Effector memory CD8-positive, alpha-beta T cell (primary cell): ENCODE measurements at regions not wholly inside any gene's neighbourhood (a gene's known extent, or its start where the extent isn't known, plus 50 kb on each side); places are given as distances from the start of the nearest gene placed in this dataset.
"Not testable (repeated sequence)": the region's sequence is repeated elsewhere in the genome, so short reads cannot be mapped to it uniquely, and the experiment has no call there.

Source experiments
- ATAC-seq: fragments of 150-1000 bp; cut with Tn5 transposase; replicated peaks from 2 replicates; pipeline ENCODE4 v1.10.0; 2021; ENCODE audit warnings: mild to moderate bottlenecking, moderate library complexity
- DNase-seq, 3 experiments: peaks; one replicate each; pipeline ENCODE4 v3.0.0; 2021
- H3K27ac Mint-ChIP-seq, 2 donors: one replicate each; pipeline ENCODE4 v1.8.0; 2022; ENCODE audit warnings: mild to moderate bottlenecking in 2 of 2, mixed read lengths in 2 of 2, moderate library complexity in 2 of 2
- H3K27me3 Mint-ChIP-seq, 2 donors: one replicate each; pipeline ENCODE4 v1.8.0; 2022; ENCODE audit warnings: mixed read lengths in 2 of 2
- H3K36me3 Mint-ChIP-seq: one replicate; pipeline ENCODE4 v1.8.0; 2022; ENCODE audit warnings: mild to moderate bottlenecking, moderate library complexity, mixed read lengths; ENCODE audit not compliant: insufficient read depth
- H3K4me1 Mint-ChIP-seq, 2 donors: one replicate each; pipeline ENCODE4 v1.8.0; 2022; ENCODE audit warnings: low read depth in 2 of 2, mixed read lengths in 2 of 2
- H3K4me3 Mint-ChIP-seq, 2 donors: one replicate each; pipeline ENCODE4 v1.8.0; 2022; ENCODE audit warnings: mild to moderate bottlenecking in 2 of 2, mixed read lengths in 2 of 2, moderate library complexity in 2 of 2
- H3K9me3 Mint-ChIP-seq, 2 donors: one replicate each; pipeline ENCODE4 v1.8.0; 2022; ENCODE audit warnings: mixed read lengths in 2 of 2

- Mint-ChIP-seq H3K4me1 (no peaks in the 10 kb centered on the region), H3K9me3 (no peaks in the 10 kb centered on the region), H3K4me3 (no peak overlapping the region), H3K27me3 (peaks cover 0 to 4% of the 10 kb centered on the region in 2 donors), H3K27ac (no peak overlapping the region), H3K36me3 (no peaks in the 10 kb centered on the region)
- no peak for DNase-seq
- ATAC-seq = no peak
These were observed 796.1 kb downstream of the EPHA4 start for GRCh38 chr2:220775856-220776488.

- not testable (repeated sequence) for H3K4me1 Mint-ChIP-seq, H3K4me3 Mint-ChIP-seq, H3K27me3 Mint-ChIP-seq, ATAC-seq, H3K36me3 Mint-ChIP-seq, H3K27ac Mint-ChIP-seq, DNase-seq, H3K9me3 Mint-ChIP-seq
These were observed 793.0 kb downstream of the EPHA4 start for GRCh38 chr2:220779076-220779475.

GRCh38 chr2:220779511-220779910, 792.6 kb downstream of the EPHA4 start:
- DNase-seq (no peak), ATAC-seq (no peak)
- Mint-ChIP-seq H3K4me1 (no peaks in the 10 kb centered on the region), H3K27me3 (peaks cover 0 to 4% of the 10 kb centered on the region in 2 donors), H3K9me3 (peaks cover 0 to 1% of the 10 kb centered on the region in 2 donors), H3K4me3 (no peak overlapping the region), H3K36me3 (no peaks in the 10 kb centered on the region), H3K27ac (no peak overlapping the region)

- no peak for DNase-seq
- Mint-ChIP-seq H3K4me1 (no peaks in the 10 kb centered on the region), H3K27ac (no peak overlapping the region), H3K27me3 (peaks cover 0 to 4% of the 10 kb centered on the region in 2 donors), H3K4me3 (no peak overlapping the region), H3K9me3 (peaks cover 0 to 1% of the 10 kb centered on the region in 2 donors), H3K36me3 (no peaks in the 10 kb centered on the region)
- ATAC-seq = no peak
These were observed 792.2 kb downstream of the EPHA4 start for GRCh38 chr2:220779931-220780330.

GRCh38 chr2:220781622-220782241, 790.4 kb downstream of the EPHA4 start:
- H3K27ac Mint-ChIP-seq = no peak overlapping the region
- H3K36me3 Mint-ChIP-seq = no peaks in the 10 kb centered on the region
- no peak overlapping the region for H3K4me3 Mint-ChIP-seq
- no peaks in the 10 kb centered on the region for H3K4me1 Mint-ChIP-seq
- no peaks in the 10 kb centered on the region for H3K27me3 Mint-ChIP-seq
- peaks cover 0 to 1% of the 10 kb centered on the region in 2 donors for H3K9me3 Mint-ChIP-seq
- DNase-seq (no peak), ATAC-seq (no peak)

- Mint-ChIP-seq H3K27ac (no peak overlapping the region), H3K9me3 (peaks cover 0 to 1% of the 10 kb centered on the region in 2 donors), H3K4me1 (no peaks in the 10 kb centered on the region), H3K27me3 (no peaks in the 10 kb centered on the region), H3K36me3 (no peaks in the 10 kb centered on the region), H3K4me3 (no peak overlapping the region)
- ATAC-seq (no peak), DNase-seq (no peak)
These were observed 789.4 kb downstream of the EPHA4 start for GRCh38 chr2:220782609-220783113.

GRCh38 chr2:220783671-220784070, 788.4 kb downstream of the EPHA4 start:
- Mint-ChIP-seq H3K36me3 (no peaks in the 10 kb centered on the region), H3K9me3 (peaks cover 0 to 1% of the 10 kb centered on the region in 2 donors), H3K4me3 (no peak overlapping the region), H3K27me3 (no peaks in the 10 kb centered on the region), H3K27ac (no peak overlapping the region), H3K4me1 (no peaks in the 10 kb centered on the region)
- DNase-seq (no peak), ATAC-seq (no peak)

GRCh38 chr2:220785178-220785577, 786.9 kb downstream of the EPHA4 start:
- Mint-ChIP-seq H3K4me1 (no peaks in the 10 kb centered on the region), H3K27ac (no peak overlapping the region), H3K27me3 (no peaks in the 10 kb centered on the region), H3K4me3 (no peak overlapping the region), H3K36me3 (no peaks in the 10 kb centered on the region), H3K9me3 (peaks cover 0 to 1% of the 10 kb centered on the region in 2 donors)
- DNase-seq (no peak), ATAC-seq (no peak)

- DNase-seq = no peak
- Mint-ChIP-seq H3K4me3 (no peak overlapping the region), H3K4me1 (no peaks in the 10 kb centered on the region), H3K36me3 (no peaks in the 10 kb centered on the region), H3K27me3 (no peaks in the 10 kb centered on the region), H3K9me3 (peaks cover 0 to 1% of the 10 kb centered on the region in 2 donors), H3K27ac (no peak overlapping the region)
- ATAC-seq = no peak
These were observed 785.9 kb downstream of the EPHA4 start for GRCh38 chr2:220786216-220786615.

GRCh38 chr2:220787251-220787650, 784.9 kb downstream of the EPHA4 start:
- DNase-seq (no peak), ATAC-seq (no peak)
- peaks cover 0 to 1% of the 10 kb centered on the region in 2 donors for H3K9me3 Mint-ChIP-seq
- no peak overlapping the region for H3K27ac Mint-ChIP-seq
- no peak overlapping the region for H3K4me3 Mint-ChIP-seq
- H3K27me3 Mint-ChIP-seq = no peaks in the 10 kb centered on the region
- H3K4me1 Mint-ChIP-seq = no peaks in the 10 kb centered on the region
- no peaks in the 10 kb centered on the region for H3K36me3 Mint-ChIP-seq

- H3K27me3 Mint-ChIP-seq = no peaks in the 10 kb centered on the region
- no peaks in the 10 kb centered on the region for H3K36me3 Mint-ChIP-seq
- H3K4me1 Mint-ChIP-seq = no peaks in the 10 kb centered on the region
- ATAC-seq = no peak
- H3K4me3 Mint-ChIP-seq = no peak overlapping the region
- no peak for DNase-seq
- no peak overlapping the region for H3K27ac Mint-ChIP-seq
- no peaks in the 10 kb centered on the region for H3K9me3 Mint-ChIP-seq
These were observed 782.1 kb downstream of the EPHA4 start for GRCh38 chr2:220789961-220790360.

GRCh38 chr2:220795705-220796104, 776.4 kb downstream of the EPHA4 start:
- H3K4me1 Mint-ChIP-seq = no peaks in the 10 kb centered on the region
- DNase-seq = no peak
- no peaks in the 10 kb centered on the region for H3K9me3 Mint-ChIP-seq
- no peak overlapping the region for H3K4me3 Mint-ChIP-seq
- no peaks in the 10 kb centered on the region for H3K36me3 Mint-ChIP-seq
- ATAC-seq = no peak
- peaks cover 0 to under 1% of the 10 kb centered on the region in 2 donors for H3K27me3 Mint-ChIP-seq
- H3K27ac Mint-ChIP-seq = no peak overlapping the region

- H3K4me3 Mint-ChIP-seq = no peak overlapping the region
- peaks cover 0 to 2% of the 10 kb centered on the region in 2 donors for H3K9me3 Mint-ChIP-seq
- no peak for DNase-seq
- no peak overlapping the region for H3K27ac Mint-ChIP-seq
- no peaks in the 10 kb centered on the region for H3K36me3 Mint-ChIP-seq
- H3K4me1 Mint-ChIP-seq = no peaks in the 10 kb centered on the region
- ATAC-seq = no peak
- H3K27me3 Mint-ChIP-seq = peaks cover 0 to 1% of the 10 kb centered on the region in 2 donors
These were observed 761.0 kb downstream of the EPHA4 start for GRCh38 chr2:220811115-220811514.

GRCh38 chr2:220811952-220812570, 760.0 kb downstream of the EPHA4 start:
- peaks cover 0 to 2% of the 10 kb centered on the region in 2 donors for H3K9me3 Mint-ChIP-seq
- H3K36me3 Mint-ChIP-seq = no peaks in the 10 kb centered on the region
- no peak for ATAC-seq
- no peak overlapping the region for H3K27ac Mint-ChIP-seq
- no peaks in the 10 kb centered on the region for H3K4me1 Mint-ChIP-seq
- H3K4me3 Mint-ChIP-seq = no peak overlapping the region
- DNase-seq = no peak
- no peaks in the 10 kb centered on the region for H3K27me3 Mint-ChIP-seq
